ENCODE measurements at regions not wholly inside any gene's neighbourhood (a gene's known extent, or its start where the extent isn't known, plus 50 kb on each side); places are given as distances from the start of the nearest gene placed in this dataset.

DNA sequence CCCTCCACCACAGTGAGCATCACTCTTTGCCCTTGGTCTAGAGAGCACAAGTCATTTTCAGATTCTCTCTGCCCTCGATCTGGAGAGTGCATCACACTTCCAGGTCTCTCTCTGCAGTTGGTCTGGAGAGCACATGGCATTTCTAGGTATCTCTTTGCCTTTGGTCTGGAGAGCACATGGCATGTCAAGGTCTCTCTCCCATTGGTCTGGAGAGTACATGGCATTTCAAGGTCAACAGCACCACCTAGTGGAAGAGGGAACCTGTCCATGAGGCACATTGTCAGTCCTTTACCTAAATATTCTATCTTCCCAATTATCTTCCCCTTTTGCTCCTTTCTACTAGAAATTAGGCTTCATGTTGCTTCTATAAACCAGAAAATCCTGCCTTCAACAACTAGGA is 1139.4 kb downstream of the XPNPEP1 start:
- Histone ChIP-seq H3K4ac (ENCODE audit: low read depth, low read length) (no peak overlapping the region), H3K18ac (ENCODE audit: insufficient read length, low read depth, low read length) (no peak overlapping the region), H4K5ac (ENCODE audit: insufficient read length, low read depth, low read length) (no peak overlapping the region), H3K4me2 (ENCODE audit: insufficient read depth, insufficient read length, low read length) (no peak overlapping the region), H4K91ac (ENCODE audit: insufficient read length, low read depth, low read length) (no peak overlapping the region), H2BK15ac (ENCODE audit: low read depth, low read length) (no peak overlapping the region), H3K23me2 (ENCODE audit: insufficient read length, low read depth, low read length, poor library complexity, severe bottlenecking) (no peaks in the 10 kb centered on the region), H2BK120ac (ENCODE audit: low read depth, low read length, poor library complexity, severe bottlenecking) (no peak overlapping the region), H2BK12ac (ENCODE audit: insufficient read length, low read depth, low read length) (no peak overlapping the region), H3K27ac (ENCODE audit: insufficient read length, low read depth, low read length) (no peak overlapping the region), H3K56ac (ENCODE audit: insufficient read length, low read depth, low read length) (no peak overlapping the region), H2BK20ac (ENCODE audit: low read depth, low read length, poor library complexity, severe bottlenecking) (no peak overlapping the region), H2BK5ac (ENCODE audit: insufficient read length, low read length) (no peak overlapping the region), H3K27me3 (ENCODE audit: insufficient read depth, low read length) (no peaks in the 10 kb centered on the region), H3K9ac (ENCODE audit: extremely low read depth, insufficient read length, low read length) (no peak overlapping the region), H2AK5ac (ENCODE audit: insufficient read length, low read length) (no peak overlapping the region), H3K79me1 (ENCODE audit: insufficient read depth, low read depth, low read length, poor library complexity, severe bottlenecking) (no peaks in the 10 kb centered on the region), H3K79me2 (ENCODE audit: insufficient read depth, low read length) (no peaks in the 10 kb centered on the region), H3K4me1 (ENCODE audit: insufficient read depth, low read length) (no peaks in the 10 kb centered on the region), H3T11ph (ENCODE audit: low read length) (no peak overlapping the region), H4K8ac (replicated peaks; ENCODE audit: insufficient read length, low read depth, low read length) (no peak overlapping the region), H2AFZ (ENCODE audit: low read length) (no peak overlapping the region), H3K9me3 (ENCODE audit: control insufficient read depth, low read depth, low read length) (no peaks in the 10 kb centered on the region), H3K23ac (ENCODE audit: insufficient read length, low read depth, low read length) (no peak overlapping the region), H4K20me1 (ENCODE audit: control insufficient read depth, insufficient read depth, insufficient read length) (no peaks in the 10 kb centered on the region), H3K14ac (ENCODE audit: insufficient read depth, low read length) (no peak overlapping the region)
- no peak overlapping the region for H3K27ac Mint-ChIP-seq
- no peaks in the 10 kb centered on the region for H3K4me1 Mint-ChIP-seq
- H3K4me3 Mint-ChIP-seq: no peak overlapping the region
- peak; percentile 58 for DNase-seq
- peaks cover 28 to 35% of the 10 kb centered on the region in 2 experiments for H3K9me3 Mint-ChIP-seq
- peaks cover 16% of the 10 kb centered on the region for H3K27me3 Mint-ChIP-seq (ENCODE audit: low read depth)
- WGBS (ENCODE audit: extremely low coverage, insufficient read length, low lambda C conversion rate): no CpG with 5 or more reads among the region's 1 CpG
- H3K36me3 Mint-ChIP-seq (ENCODE audit: insufficient read depth in 1 of 3, low read depth in 3 of 3): peaks cover 9 to 31% (median 19%) of the 10 kb centered on the region in 3 experiments
- TF ChIP-seq, protein P1, sequence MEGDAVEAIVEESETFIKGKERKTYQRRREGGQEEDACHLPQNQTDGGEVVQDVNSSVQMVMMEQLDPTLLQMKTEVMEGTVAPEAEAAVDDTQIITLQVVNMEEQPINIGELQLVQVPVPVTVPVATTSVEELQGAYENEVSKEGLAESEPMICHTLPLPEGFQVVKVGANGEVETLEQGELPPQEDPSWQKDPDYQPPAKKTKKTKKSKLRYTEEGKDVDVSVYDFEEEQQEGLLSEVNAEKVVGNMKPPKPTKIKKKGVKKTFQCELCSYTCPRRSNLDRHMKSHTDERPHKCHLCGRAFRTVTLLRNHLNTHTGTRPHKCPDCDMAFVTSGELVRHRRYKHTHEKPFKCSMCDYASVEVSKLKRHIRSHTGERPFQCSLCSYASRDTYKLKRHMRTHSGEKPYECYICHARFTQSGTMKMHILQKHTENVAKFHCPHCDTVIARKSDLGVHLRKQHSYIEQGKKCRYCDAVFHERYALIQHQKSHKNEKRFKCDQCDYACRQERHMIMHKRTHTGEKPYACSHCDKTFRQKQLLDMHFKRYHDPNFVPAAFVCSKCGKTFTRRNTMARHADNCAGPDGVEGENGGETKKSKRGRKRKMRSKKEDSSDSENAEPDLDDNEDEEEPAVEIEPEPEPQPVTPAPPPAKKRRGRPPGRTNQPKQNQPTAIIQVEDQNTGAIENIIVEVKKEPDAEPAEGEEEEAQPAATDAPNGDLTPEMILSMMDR (conservative IDR thresholded peaks at IDR 0.05): peak; percentile 80

Measured in H9 (cell line).